Neural cell (in vitro differentiated cells): ENCODE measurements at regions not wholly inside any gene's neighbourhood (a gene's known extent, or its start where the extent isn't known, plus 50 kb on each side); places are given as distances from the start of the nearest gene placed in this dataset.
A peak's percentile ranks its signal among the peaks of the same experiment; 100 is the strongest.

Experiments
- H2AFZ ChIP-seq: fragments of 200-600, 300-800 bp; sonication (generic), shearing (Covaris generic); 2 replicates; pipeline ENCODE4 v1.6.0; 2014; ENCODE audit warnings: low read depth, mild to moderate bottlenecking, antibody characterized with exemption, low read length, moderate library complexity
- H3F3A ChIP-seq: fragments of 200-600 bp; shearing (Covaris generic); 2 replicates; pipeline ENCODE4 v1.6.1; 2016; ENCODE audit warnings: mild to moderate bottlenecking, moderate library complexity, mixed read lengths, antibody characterized with exemption, low read length; ENCODE audit not compliant: insufficient read depth, poor library complexity, severe bottlenecking
- H3K27ac ChIP-seq: fragments of 200-600, 300-800 bp; sonication (generic), shearing (Covaris generic); 2 replicates; pipeline ENCODE4 v1.5.1; 2014; ENCODE audit warnings: mild to moderate bottlenecking, low read length, moderate library complexity
- H3K27me3 ChIP-seq: fragments of 300-800, 200-600 bp; sonication (generic), shearing (Covaris generic); 2 replicates; pipeline ENCODE4 v1.6.0; 2014; ENCODE audit warnings: mild to moderate bottlenecking, low read depth, low read length, moderate library complexity; ENCODE audit not compliant: insufficient read depth
- H3K36me3 ChIP-seq: fragments of 300-800, 200-600 bp; sonication (generic), shearing (Covaris generic); 2 replicates; pipeline ENCODE4 v1.5.1; 2014; ENCODE audit warnings: mild to moderate bottlenecking, antibody characterized with exemption, low read length, moderate library complexity; ENCODE audit not compliant: insufficient read depth
- H3K4me2 ChIP-seq: fragments of 300-800, 200-600 bp; sonication (generic), shearing (Covaris generic); 2 replicates; pipeline ENCODE4 v1.6.0; 2014; ENCODE audit warnings: mild to moderate bottlenecking, low read length
- H3K4me3 ChIP-seq: fragments of 300-800, 200-600 bp; sonication (generic), shearing (Covaris generic); 2 replicates; pipeline ENCODE4 v1.5.1; 2014; ENCODE audit warnings: mild to moderate bottlenecking, low read length, moderate library complexity
- H3K79me2 ChIP-seq: fragments of 200-600 bp; shearing (Covaris generic); replicated peaks from 2 replicates; pipeline ENCODE4 v1.6.0; 2014; ENCODE audit warnings: mild to moderate bottlenecking, low read length, moderate library complexity; ENCODE audit not compliant: insufficient read depth
- H3K9ac ChIP-seq: fragments of 300-800, 200-600 bp; sonication (generic), shearing (Covaris generic); 2 replicates; pipeline ENCODE4 v1.6.1; 2016; ENCODE audit warnings: mild to moderate bottlenecking, low read length, mixed read lengths
- H3K9me2 ChIP-seq: fragments of 200-600 bp; shearing (Covaris generic); 2 replicates; pipeline ENCODE4 v1.6.1; 2016; ENCODE audit warnings: mild to moderate bottlenecking, low read length, mixed read lengths; ENCODE audit not compliant: insufficient read depth
- H3K9me3 ChIP-seq: fragments of 200-600, 300-800 bp; sonication (generic), shearing (Covaris generic); 2 replicates; pipeline ENCODE4 v1.6.1; 2016; ENCODE audit warnings: mild to moderate bottlenecking, mixed run types, low read length, moderate library complexity, mixed read lengths
- H4K20me1 ChIP-seq: fragments of 200-600 bp; shearing (Covaris generic); 2 replicates; pipeline ENCODE4 v1.6.1; 2016; ENCODE audit warnings: mild to moderate bottlenecking, mixed run types; ENCODE audit not compliant: insufficient read depth
- EP300 ChIP-seq: fragments of 450-650 bp; conservative IDR thresholded peaks from 2 replicates; pipeline ENCODE4 v1.6.1; 2014; ENCODE audit warnings: antibody characterized with exemption, mild to moderate bottlenecking, moderate library complexity; ENCODE audit not compliant: poor library complexity, severe bottlenecking
- EZH2 ChIP-seq: fragments of 200-600, 300-800 bp; shearing (Covaris generic), sonication (generic); IDR thresholded peaks from 2 replicates; pipeline ENCODE4 v1.6.1; 2014; ENCODE audit warnings: antibody characterized with exemption, low read length, borderline replicate concordance, mild to moderate bottlenecking; ENCODE audit not compliant: insufficient read depth, poor library complexity, severe bottlenecking
- MXI1 ChIP-seq: fragments of 450-650 bp; conservative IDR thresholded peaks from 2 replicates; pipeline ENCODE4 v1.6.1; 2014; ENCODE audit warnings: antibody characterized with exemption, mild to moderate bottlenecking; ENCODE audit not compliant: poor library complexity, severe bottlenecking
- POLR2AphosphoS5 ChIP-seq: IDR thresholded peaks from 2 replicates; pipeline ENCODE4 v1.6.1; 2012
- RAD21 ChIP-seq: fragments of 450-650 bp; conservative IDR thresholded peaks from 2 replicates; pipeline ENCODE4 v1.6.1; 2014; ENCODE audit warnings: antibody characterized with exemption, mild to moderate bottlenecking, moderate library complexity
- SMC3 ChIP-seq: fragments of 450-650 bp; conservative IDR thresholded peaks from 2 replicates; pipeline ENCODE4 v1.6.1; 2014; ENCODE audit warnings: antibody characterized with exemption, mild to moderate bottlenecking, moderate library complexity; ENCODE audit not compliant: poor library complexity
- TAF1 ChIP-seq: IDR thresholded peaks from 2 replicates; pipeline ENCODE4 v1.6.1; 2012; ENCODE audit warnings: low read depth
- TF ChIP-seq, protein P1 (sequence below): fragments of 450-650 bp; IDR thresholded peaks from 2 replicates; pipeline ENCODE4 v1.5.1; 2014; ENCODE audit warnings: antibody characterized with exemption, mild to moderate bottlenecking, moderate library complexity; ENCODE audit not compliant: poor library complexity, severe bottlenecking
- TF ChIP-seq, protein P2 (sequence below): IDR thresholded peaks from 2 replicates; pipeline ENCODE4 v1.6.1; 2012; ENCODE audit warnings: borderline replicate concordance

- TF ChIP-seq MXI1 (no peak), SMC3 (no peak), EZH2 (no peak), POLR2AphosphoS5 (no peak), RAD21 (no peak), EP300 (no peak), TAF1 (no peak)
- TF ChIP-seq, protein P1, sequence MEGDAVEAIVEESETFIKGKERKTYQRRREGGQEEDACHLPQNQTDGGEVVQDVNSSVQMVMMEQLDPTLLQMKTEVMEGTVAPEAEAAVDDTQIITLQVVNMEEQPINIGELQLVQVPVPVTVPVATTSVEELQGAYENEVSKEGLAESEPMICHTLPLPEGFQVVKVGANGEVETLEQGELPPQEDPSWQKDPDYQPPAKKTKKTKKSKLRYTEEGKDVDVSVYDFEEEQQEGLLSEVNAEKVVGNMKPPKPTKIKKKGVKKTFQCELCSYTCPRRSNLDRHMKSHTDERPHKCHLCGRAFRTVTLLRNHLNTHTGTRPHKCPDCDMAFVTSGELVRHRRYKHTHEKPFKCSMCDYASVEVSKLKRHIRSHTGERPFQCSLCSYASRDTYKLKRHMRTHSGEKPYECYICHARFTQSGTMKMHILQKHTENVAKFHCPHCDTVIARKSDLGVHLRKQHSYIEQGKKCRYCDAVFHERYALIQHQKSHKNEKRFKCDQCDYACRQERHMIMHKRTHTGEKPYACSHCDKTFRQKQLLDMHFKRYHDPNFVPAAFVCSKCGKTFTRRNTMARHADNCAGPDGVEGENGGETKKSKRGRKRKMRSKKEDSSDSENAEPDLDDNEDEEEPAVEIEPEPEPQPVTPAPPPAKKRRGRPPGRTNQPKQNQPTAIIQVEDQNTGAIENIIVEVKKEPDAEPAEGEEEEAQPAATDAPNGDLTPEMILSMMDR = no peak
- TF ChIP-seq, protein P2, sequence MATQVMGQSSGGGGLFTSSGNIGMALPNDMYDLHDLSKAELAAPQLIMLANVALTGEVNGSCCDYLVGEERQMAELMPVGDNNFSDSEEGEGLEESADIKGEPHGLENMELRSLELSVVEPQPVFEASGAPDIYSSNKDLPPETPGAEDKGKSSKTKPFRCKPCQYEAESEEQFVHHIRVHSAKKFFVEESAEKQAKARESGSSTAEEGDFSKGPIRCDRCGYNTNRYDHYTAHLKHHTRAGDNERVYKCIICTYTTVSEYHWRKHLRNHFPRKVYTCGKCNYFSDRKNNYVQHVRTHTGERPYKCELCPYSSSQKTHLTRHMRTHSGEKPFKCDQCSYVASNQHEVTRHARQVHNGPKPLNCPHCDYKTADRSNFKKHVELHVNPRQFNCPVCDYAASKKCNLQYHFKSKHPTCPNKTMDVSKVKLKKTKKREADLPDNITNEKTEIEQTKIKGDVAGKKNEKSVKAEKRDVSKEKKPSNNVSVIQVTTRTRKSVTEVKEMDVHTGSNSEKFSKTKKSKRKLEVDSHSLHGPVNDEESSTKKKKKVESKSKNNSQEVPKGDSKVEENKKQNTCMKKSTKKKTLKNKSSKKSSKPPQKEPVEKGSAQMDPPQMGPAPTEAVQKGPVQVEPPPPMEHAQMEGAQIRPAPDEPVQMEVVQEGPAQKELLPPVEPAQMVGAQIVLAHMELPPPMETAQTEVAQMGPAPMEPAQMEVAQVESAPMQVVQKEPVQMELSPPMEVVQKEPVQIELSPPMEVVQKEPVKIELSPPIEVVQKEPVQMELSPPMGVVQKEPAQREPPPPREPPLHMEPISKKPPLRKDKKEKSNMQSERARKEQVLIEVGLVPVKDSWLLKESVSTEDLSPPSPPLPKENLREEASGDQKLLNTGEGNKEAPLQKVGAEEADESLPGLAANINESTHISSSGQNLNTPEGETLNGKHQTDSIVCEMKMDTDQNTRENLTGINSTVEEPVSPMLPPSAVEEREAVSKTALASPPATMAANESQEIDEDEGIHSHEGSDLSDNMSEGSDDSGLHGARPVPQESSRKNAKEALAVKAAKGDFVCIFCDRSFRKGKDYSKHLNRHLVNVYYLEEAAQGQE = no peak
- Histone ChIP-seq H3K4me2 (peak overlapping the region; percentile 37), H3K4me3 (peak overlapping the region; percentile 47), H3K9ac (peak overlapping the region; percentile 68), H4K20me1 (no peaks in the 10 kb centered on the region), H3K27ac (peak overlapping the region; percentile 96), H3K9me3 (no peaks in the 10 kb centered on the region), H3F3A (no peaks in the 10 kb centered on the region), H3K9me2 (no peaks in the 10 kb centered on the region), H3K79me2 (no peaks in the 10 kb centered on the region), H3K27me3 (no peaks in the 10 kb centered on the region), H3K36me3 (no peaks in the 10 kb centered on the region), H2AFZ (no peak overlapping the region)
Measured at GRCh38 chr7:97466071-97466470, 265.8 kb upstream of the TAC1 start.

DNA sequence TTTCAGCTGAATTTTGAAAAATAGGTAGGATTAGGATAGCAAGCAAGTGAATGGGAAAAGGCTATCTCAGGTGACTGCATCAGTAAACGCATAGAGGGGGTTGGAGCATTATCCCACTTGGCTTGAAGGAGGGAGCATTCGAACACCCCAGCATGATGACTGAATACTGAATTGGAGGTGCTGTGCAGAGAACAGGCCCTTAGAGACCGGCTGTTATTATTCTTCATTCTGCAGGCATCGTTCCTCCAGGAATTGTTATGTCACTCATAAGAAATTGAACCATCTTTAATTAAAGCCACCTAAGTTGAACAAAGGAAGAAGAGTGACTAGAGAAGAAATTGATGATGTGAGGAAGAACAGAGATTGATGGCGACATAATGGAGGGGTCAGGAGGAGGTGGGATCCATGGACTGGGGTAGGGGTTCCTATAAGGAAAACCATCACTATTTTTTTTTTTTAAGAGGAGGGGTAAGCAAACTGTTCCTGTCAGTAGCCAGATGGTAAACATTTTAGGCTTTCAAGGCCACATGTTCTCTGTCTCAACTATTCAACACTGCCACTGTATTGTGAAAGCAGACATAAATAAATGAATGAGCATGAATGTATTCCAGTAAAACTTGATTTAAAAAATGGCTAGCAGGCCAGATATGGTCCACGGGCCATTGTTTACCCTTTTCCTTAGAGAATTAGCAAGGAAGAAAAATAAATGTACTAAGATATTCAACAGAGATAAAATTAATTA is 264.7 kb upstream of the TAC1 start:
- no peaks in the 10 kb centered on the region for H3K27me3 ChIP-seq
- no peaks in the 10 kb centered on the region for H3K9me2 ChIP-seq
- no peaks in the 10 kb centered on the region for H3K79me2 ChIP-seq
- H3F3A ChIP-seq = no peaks in the 10 kb centered on the region
- H3K9ac ChIP-seq = peak overlapping the region; percentile 68
- H3K36me3 ChIP-seq = no peaks in the 10 kb centered on the region
- H3K4me3 ChIP-seq = peak overlapping the region; percentile 47
- no peak overlapping the region for H2AFZ ChIP-seq
- no peaks in the 10 kb centered on the region for H3K9me3 ChIP-seq
- H4K20me1 ChIP-seq = no peaks in the 10 kb centered on the region
- TF ChIP-seq SMC3 (no peak), EP300 (peak; percentile 55), POLR2AphosphoS5 (peak; percentile 60)
- peak overlapping the region; percentile 11 for H3K4me2 ChIP-seq
- peak overlapping the region; percentile 96 for H3K27ac ChIP-seq
